IMR-90 (cell line): ENCODE measurements at regions not wholly inside any gene's neighbourhood (a gene's known extent, or its start where the extent isn't known, plus 50 kb on each side); places are given as distances from the start of the nearest gene placed in this dataset.

Source experiments
- CEBPB ChIP-seq: IDR thresholded peaks from 2 replicates; pipeline ENCODE4 v1.6.1; 2012; ENCODE audit warnings: low read depth, low read length, improper control_type of control experiment
- CHD1 ChIP-seq: IDR thresholded peaks from 2 replicates; pipeline ENCODE4 v1.6.1; 2012; ENCODE audit warnings: low read depth, low read length, improper control_type of control experiment
- ELK1 ChIP-seq: fragments of 150-350 bp; IDR thresholded peaks from 2 replicates; pipeline ENCODE4 v1.6.1; 2016; ENCODE audit warnings: low read depth, mild to moderate bottlenecking, low read length, moderate library complexity, borderline replicate concordance
- MAFK ChIP-seq: IDR thresholded peaks from 2 replicates; pipeline ENCODE4 v1.6.1; 2012; ENCODE audit warnings: low read depth, low read length, improper control_type of control experiment
- MAZ ChIP-seq: IDR thresholded peaks from 2 replicates; pipeline ENCODE4 v1.6.1; 2012; ENCODE audit warnings: low read depth, mild to moderate bottlenecking, low read length, improper control_type of control experiment, moderate library complexity, borderline replicate concordance
- MXI1 ChIP-seq: IDR thresholded peaks from 2 replicates; pipeline ENCODE4 v1.6.1; 2012; ENCODE audit warnings: low read depth, mild to moderate bottlenecking, low read length, moderate library complexity, borderline replicate concordance
- NFE2L2 ChIP-seq: fragments of 150-350 bp; IDR thresholded peaks from 2 replicates; pipeline ENCODE4 v1.6.1; 2016; ENCODE audit warnings: low read depth, mild to moderate bottlenecking, low read length
- POLR2A ChIP-seq: IDR thresholded peaks from 2 replicates; pipeline ENCODE4 v1.6.1; 2012; ENCODE audit warnings: mild to moderate bottlenecking, low read depth, low read length
- RAD21 ChIP-seq: IDR thresholded peaks from 2 replicates; pipeline ENCODE4 v1.6.1; 2012; ENCODE audit warnings: low read length, improper control_type of control experiment
- RCOR1 ChIP-seq: IDR thresholded peaks from 2 replicates; pipeline ENCODE4 v1.6.1; 2012; ENCODE audit warnings: mild to moderate bottlenecking, low read length, improper control_type of control experiment; ENCODE audit not compliant: insufficient replicate concordance
- TF ChIP-seq, protein P1 (sequence below): conservative IDR thresholded peaks from 2 replicates; pipeline ENCODE4 v1.5.1; 2012; ENCODE audit warnings: mild to moderate bottlenecking, low read depth, low read length, improper control_type of control experiment

- TF ChIP-seq MAZ (no peak), POLR2A (peak; percentile 72), MXI1 (peak; percentile 29; the same call in 1 of the 2 replicates), CEBPB (no peak), ELK1 (no peak), MAFK (no peak), RAD21 (peak; percentile 81), RCOR1 (no peak), CHD1 (no peak), NFE2L2 (no peak)
- TF ChIP-seq, protein P1, sequence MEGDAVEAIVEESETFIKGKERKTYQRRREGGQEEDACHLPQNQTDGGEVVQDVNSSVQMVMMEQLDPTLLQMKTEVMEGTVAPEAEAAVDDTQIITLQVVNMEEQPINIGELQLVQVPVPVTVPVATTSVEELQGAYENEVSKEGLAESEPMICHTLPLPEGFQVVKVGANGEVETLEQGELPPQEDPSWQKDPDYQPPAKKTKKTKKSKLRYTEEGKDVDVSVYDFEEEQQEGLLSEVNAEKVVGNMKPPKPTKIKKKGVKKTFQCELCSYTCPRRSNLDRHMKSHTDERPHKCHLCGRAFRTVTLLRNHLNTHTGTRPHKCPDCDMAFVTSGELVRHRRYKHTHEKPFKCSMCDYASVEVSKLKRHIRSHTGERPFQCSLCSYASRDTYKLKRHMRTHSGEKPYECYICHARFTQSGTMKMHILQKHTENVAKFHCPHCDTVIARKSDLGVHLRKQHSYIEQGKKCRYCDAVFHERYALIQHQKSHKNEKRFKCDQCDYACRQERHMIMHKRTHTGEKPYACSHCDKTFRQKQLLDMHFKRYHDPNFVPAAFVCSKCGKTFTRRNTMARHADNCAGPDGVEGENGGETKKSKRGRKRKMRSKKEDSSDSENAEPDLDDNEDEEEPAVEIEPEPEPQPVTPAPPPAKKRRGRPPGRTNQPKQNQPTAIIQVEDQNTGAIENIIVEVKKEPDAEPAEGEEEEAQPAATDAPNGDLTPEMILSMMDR = peak; percentile 68
Observed at GRCh38 chr6:56851541-56852259, 103.2 kb upstream of the BEND6 start.
